Stomach (tissue), 8 donors: ENCODE measurements at regions not wholly inside any gene's neighbourhood (a gene's known extent, or its start where the extent isn't known, plus 50 kb on each side); places are given as distances from the start of the nearest gene placed in this dataset.

Experiments used
- DNase-seq, 2 donors: peaks; one replicate each; pipeline versions ENCODE4 v3.0.0 to v3.0.0-alpha.2; 2013 to 2019
- H3K27ac ChIP-seq, 5 donors: fragments of 200-600 bp in 4 of 5; sonication (generic) in 4 of 5; one replicate each; pipeline ENCODE4 v1.5.1; 2013 to 2019; ENCODE audit warnings: mild to moderate bottlenecking in 1 of 5, moderate library complexity in 1 of 5
- H3K27me3 ChIP-seq, 3 donors: fragments of 200-600 bp; sonication (generic); one replicate each; pipeline ENCODE4 v1.5.1; 2017 to 2019; ENCODE audit warnings: mixed run types in 1 of 3
- H3K36me3 ChIP-seq, 4 donors: fragments of 200-600 bp; sonication (generic); 1 replicate in 3 of 4; 2 replicates in 1 of 4; pipeline ENCODE4 v1.5.1; 2016 to 2019
- H3K4me1 ChIP-seq, 4 donors: fragments of 200-600 bp; sonication (generic); one replicate each; pipeline ENCODE4 v1.5.1; 2016 to 2019
- H3K4me3 ChIP-seq, 4 donors: fragments of 200-600 bp; sonication (generic) in 3 of 4; one replicate each; pipeline ENCODE4 v1.5.1; 2016 to 2019; ENCODE audit warnings: mild to moderate bottlenecking in 1 of 4
- H3K9me3 ChIP-seq, 4 donors: fragments of 200-600 bp; sonication (generic); one replicate each; pipeline ENCODE4 v1.5.1; 2016 to 2019
- EP300 ChIP-seq: sonication (generic); formaldehyde crosslinking; IDR thresholded peaks from one replicate; pipeline ENCODE4 v1.6.1; 2017; ENCODE audit warnings: antibody characterized with exemption
- POLR2A ChIP-seq, 4 donors: fragments of 450-650 bp; IDR thresholded peaks; one replicate each; pipeline ENCODE4 v1.6.1; 2016; ENCODE audit warnings: antibody characterized with exemption in 4 of 4, control low read depth in 2 of 4, mild to moderate bottlenecking in 1 of 4, moderate library complexity in 1 of 4
- POLR2AphosphoS5 ChIP-seq, 3 donors: sonication (generic); formaldehyde crosslinking; IDR thresholded peaks; one replicate each; pipeline ENCODE4 v1.6.1; 2016; ENCODE audit warnings: antibody characterized with exemption in 3 of 3
- WGBS, 5 donors: extraction: QIAGEN DNeasy Blood & Tissue Kit in 3 of 5; methylation state at CpG; one replicate each; pipeline versions ENCODE4 v1.1.5 to v1.1.7; 2013 to 2018; 5-methylcytosine and 5-hydroxymethylcytosine counted together
- intact Hi-C: fragments of 100-400 bp; cut with DNase I; formaldehyde crosslinking; loops from one replicate; pipeline ENCODE4 v1.15.1; 2023; ENCODE audit warnings: low total_unique reads
- TF ChIP-seq, protein P1 (sequence below), 7 experiments: fragments of 450-650 bp in 4 of 7; fragments of 200-600 bp in 3 of 7; sonication (generic) in 3 of 7; IDR thresholded peaks; one replicate each; pipeline ENCODE4 v1.5.1; 2016 to 2019; ENCODE audit warnings: antibody characterized with exemption in 7 of 7, control low read depth in 2 of 7, mild to moderate bottlenecking in 1 of 7
- donor health status: healthy with polysubstance abuse.
- donor health status: Bipolar disorder and iron deficiency.
- donor health status: healthy.

- Histone ChIP-seq H3K4me3 (no peak overlapping the region), H3K4me1 (no peaks in the 10 kb centered on the region), H3K36me3 (no peaks in the 10 kb centered on the region), H3K27ac (no peak overlapping the region), H3K27me3 (no peaks in the 10 kb centered on the region), H3K9me3 (no peaks in the 10 kb centered on the region)
- intact Hi-C loops: no loop called here
- WGBS, 5 donors: 78 to 86% (median 80%) methylated on average over 3 of the region's 3 CpGs
- DNase-seq: no peak
- TF ChIP-seq POLR2AphosphoS5 (IDR thresholded peaks at IDR 0.05) (no peak), POLR2A (IDR thresholded peaks at IDR 0.05) (no peak), EP300 (no peak)
- TF ChIP-seq, protein P1, sequence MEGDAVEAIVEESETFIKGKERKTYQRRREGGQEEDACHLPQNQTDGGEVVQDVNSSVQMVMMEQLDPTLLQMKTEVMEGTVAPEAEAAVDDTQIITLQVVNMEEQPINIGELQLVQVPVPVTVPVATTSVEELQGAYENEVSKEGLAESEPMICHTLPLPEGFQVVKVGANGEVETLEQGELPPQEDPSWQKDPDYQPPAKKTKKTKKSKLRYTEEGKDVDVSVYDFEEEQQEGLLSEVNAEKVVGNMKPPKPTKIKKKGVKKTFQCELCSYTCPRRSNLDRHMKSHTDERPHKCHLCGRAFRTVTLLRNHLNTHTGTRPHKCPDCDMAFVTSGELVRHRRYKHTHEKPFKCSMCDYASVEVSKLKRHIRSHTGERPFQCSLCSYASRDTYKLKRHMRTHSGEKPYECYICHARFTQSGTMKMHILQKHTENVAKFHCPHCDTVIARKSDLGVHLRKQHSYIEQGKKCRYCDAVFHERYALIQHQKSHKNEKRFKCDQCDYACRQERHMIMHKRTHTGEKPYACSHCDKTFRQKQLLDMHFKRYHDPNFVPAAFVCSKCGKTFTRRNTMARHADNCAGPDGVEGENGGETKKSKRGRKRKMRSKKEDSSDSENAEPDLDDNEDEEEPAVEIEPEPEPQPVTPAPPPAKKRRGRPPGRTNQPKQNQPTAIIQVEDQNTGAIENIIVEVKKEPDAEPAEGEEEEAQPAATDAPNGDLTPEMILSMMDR (IDR thresholded peaks at IDR 0.05): no peak
Measured at GRCh38 chr6:55960344-55960743, 85.0 kb upstream of the BMP5 start.

GRCh38 chr6:55958790-55959189 is 83.4 kb upstream of the BMP5 start:
- intact Hi-C loops: no loop called here
- H3K27ac ChIP-seq: no peak overlapping the region
- H3K36me3 ChIP-seq: no peaks in the 10 kb centered on the region
- H3K4me1 ChIP-seq: no peaks in the 10 kb centered on the region
- no peaks in the 10 kb centered on the region for H3K27me3 ChIP-seq
- TF ChIP-seq POLR2A (IDR thresholded peaks at IDR 0.05) (no peak), POLR2AphosphoS5 (IDR thresholded peaks at IDR 0.05) (no peak), EP300 (no peak)
- TF ChIP-seq, protein P1 (IDR thresholded peaks at IDR 0.05): no peak
- no peak for DNase-seq
- no peak overlapping the region for H3K4me3 ChIP-seq
- 83 to 96% (median 92%) methylated on average over 1 of the region's 1 CpG for WGBS, 5 donors
- no peaks in the 10 kb centered on the region for H3K9me3 ChIP-seq

DNA sequence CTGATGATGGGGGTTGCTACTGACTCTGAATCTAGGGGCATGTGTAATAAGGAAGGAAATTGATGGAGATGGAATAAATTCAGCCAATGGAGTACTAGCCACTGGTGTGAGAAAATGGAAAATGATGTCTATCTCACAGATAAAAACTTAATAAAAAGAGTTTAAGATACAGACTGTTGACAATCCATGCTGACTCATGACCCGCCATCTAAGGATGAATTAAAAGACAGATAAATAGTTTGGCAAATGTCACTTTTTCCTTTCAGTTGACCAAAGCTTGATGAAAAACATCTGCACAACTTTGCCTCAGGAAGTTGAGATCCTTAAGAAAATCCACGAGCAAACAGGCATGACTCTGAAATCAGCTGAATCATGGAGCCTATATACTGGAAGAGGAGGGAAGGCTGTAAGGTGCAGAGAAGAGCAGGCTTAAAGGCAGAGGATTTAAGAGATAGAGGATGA is 82.6 kb upstream of the BMP5 start:
- peak in 1 of 2 donors; percentile 15 for DNase-seq
- WGBS, 5 donors: 60 to 67% (median 61%) methylated on average over 2 of the region's 2 CpGs
- Histone ChIP-seq H3K4me3 (no peak overlapping the region), H3K36me3 (no peaks in the 10 kb centered on the region), H3K9me3 (no peaks in the 10 kb centered on the region), H3K27ac (no peak overlapping the region), H3K4me1 (no peaks in the 10 kb centered on the region), H3K27me3 (no peaks in the 10 kb centered on the region)
- intact Hi-C loops: no loop called here
- TF ChIP-seq, protein P1 (IDR thresholded peaks at IDR 0.05): no peak
- TF ChIP-seq EP300 (no peak), POLR2A (IDR thresholded peaks at IDR 0.05) (no peak)

DNA sequence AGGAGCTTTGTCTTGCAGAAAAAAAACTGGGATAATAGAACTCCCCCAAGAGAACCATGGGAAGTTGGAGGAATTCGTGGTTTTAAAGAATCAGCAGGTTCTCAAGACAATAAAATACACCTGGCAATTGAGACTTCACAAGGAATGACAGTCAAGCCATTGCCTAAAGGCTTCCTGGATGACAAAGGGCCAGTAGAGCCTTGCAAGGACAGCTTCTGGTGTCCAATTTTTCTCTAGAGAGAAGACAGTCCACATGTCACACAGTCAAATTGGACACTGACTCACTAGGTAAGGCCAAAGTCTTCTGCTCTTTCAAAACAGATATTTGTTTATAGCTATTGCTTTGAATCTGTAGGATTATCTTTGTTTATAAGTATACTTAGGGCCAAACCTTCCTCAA is 80.3 kb upstream of the BMP5 start:
- no peaks in the 10 kb centered on the region for H3K36me3 ChIP-seq

More for the DNA sequence above, 80.3 kb upstream of the BMP5 start:
- Histone ChIP-seq H3K27ac (no peak overlapping the region), H3K4me3 (no peak overlapping the region), H3K27me3 (no peaks in the 10 kb centered on the region), H3K4me1 (no peaks in the 10 kb centered on the region), H3K9me3 (peaks cover 0 to 5% (median under 1%) of the 10 kb centered on the region in 4 donors)
- TF ChIP-seq POLR2AphosphoS5 (IDR thresholded peaks at IDR 0.05) (no peak), POLR2A (IDR thresholded peaks at IDR 0.05) (no peak), EP300 (no peak)
- TF ChIP-seq, protein P1 (IDR thresholded peaks at IDR 0.05): no peak
- WGBS, 5 donors: 22 to 59% (median 30%) methylated on average over 1 of the region's 1 CpG
- intact Hi-C loops: no loop called here
- no peak for DNase-seq
